DND-41 (cell line): ENCODE measurements at regions not wholly inside any gene's neighbourhood (a gene's known extent, or its start where the extent isn't known, plus 50 kb on each side); places are given as distances from the start of the nearest gene placed in this dataset.

Experiments
- EZH2 ChIP-seq: IDR thresholded peaks from 3 replicates; pipeline ENCODE4 v1.6.1; 2012; ENCODE audit warnings: borderline replicate concordance, low read depth, mild to moderate bottlenecking, moderate library complexity, low read length, inconsistent platforms; ENCODE audit not compliant: severe bottlenecking
- TF ChIP-seq, protein P1 (sequence below): IDR thresholded peaks from 2 replicates; pipeline ENCODE4 v1.5.1; 2012; ENCODE audit warnings: borderline replicate concordance, low read length, moderate library complexity, mild to moderate bottlenecking; ENCODE audit not compliant: poor library complexity, severe bottlenecking; ENCODE audit errors: extremely low read depth

DNA sequence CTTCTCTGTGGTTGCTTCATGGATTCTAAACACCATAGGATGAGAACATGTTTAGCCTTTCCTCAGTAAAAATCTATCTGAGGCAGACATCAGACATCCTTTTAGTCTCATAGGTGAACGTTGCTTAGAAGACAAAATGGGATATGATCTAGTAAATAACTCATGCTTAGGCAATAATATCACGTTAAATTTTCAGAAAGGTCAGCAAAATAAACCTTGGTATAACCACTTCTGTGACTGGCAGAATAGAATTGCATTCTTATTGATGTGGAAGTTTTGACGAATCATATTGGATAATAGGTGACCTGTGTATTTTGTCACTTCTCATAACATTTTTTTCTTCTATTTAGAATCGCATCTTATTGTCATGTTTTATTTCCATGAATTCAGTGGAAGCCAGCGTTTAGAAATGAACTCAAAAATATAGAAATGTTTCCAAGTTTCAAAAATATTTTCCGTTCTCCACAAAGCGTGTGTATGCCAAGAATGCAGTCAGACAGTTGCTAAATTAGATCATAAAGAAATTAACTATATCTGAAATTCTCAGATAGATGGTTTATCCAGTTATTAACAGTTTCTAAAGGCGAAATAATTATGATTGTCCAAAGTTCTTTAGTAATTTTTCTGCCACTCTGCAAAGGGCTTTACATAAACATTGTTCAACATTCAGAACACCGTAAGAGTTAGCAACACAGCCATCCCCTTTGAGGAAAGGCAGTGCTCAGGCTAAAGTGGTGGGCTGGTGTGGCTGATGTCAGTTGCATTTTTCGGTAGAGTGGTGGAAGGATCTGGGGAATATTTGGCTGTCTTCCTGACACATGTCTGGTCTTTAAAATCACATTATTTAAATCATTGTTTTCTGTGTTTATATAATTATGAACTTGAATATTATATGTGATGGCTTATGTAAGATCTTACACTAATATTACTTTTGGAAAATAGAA is 827.2 kb downstream of the MTRR start:
- TF ChIP-seq, protein P1, sequence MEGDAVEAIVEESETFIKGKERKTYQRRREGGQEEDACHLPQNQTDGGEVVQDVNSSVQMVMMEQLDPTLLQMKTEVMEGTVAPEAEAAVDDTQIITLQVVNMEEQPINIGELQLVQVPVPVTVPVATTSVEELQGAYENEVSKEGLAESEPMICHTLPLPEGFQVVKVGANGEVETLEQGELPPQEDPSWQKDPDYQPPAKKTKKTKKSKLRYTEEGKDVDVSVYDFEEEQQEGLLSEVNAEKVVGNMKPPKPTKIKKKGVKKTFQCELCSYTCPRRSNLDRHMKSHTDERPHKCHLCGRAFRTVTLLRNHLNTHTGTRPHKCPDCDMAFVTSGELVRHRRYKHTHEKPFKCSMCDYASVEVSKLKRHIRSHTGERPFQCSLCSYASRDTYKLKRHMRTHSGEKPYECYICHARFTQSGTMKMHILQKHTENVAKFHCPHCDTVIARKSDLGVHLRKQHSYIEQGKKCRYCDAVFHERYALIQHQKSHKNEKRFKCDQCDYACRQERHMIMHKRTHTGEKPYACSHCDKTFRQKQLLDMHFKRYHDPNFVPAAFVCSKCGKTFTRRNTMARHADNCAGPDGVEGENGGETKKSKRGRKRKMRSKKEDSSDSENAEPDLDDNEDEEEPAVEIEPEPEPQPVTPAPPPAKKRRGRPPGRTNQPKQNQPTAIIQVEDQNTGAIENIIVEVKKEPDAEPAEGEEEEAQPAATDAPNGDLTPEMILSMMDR = no peak
- no peak for TF ChIP-seq EZH2
